Mesenchymal stem cell (in vitro differentiated cells and primary cell): ENCODE measurements at regions not wholly inside any gene's neighbourhood (a gene's known extent, or its start where the extent isn't known, plus 50 kb on each side); places are given as distances from the start of the nearest gene placed in this dataset.
A peak's percentile ranks its signal among the peaks of the same experiment; 100 is the strongest.

Experiments
- DNase-seq: peaks from one replicate; pipeline ENCODE4 v3.0.0-alpha.2; 2013
- H2AFZ ChIP-seq: one replicate; pipeline ENCODE4 v1.6.1; 2013; ENCODE audit warnings: low read depth, mild to moderate bottlenecking, control low read depth, inconsistent platforms, low read length, moderate library complexity
- H2AK5ac ChIP-seq: 2 replicates; pipeline ENCODE4 v1.6.1; 2013; ENCODE audit warnings: low read length, moderate library complexity, mild to moderate bottlenecking, inconsistent platforms; ENCODE audit not compliant: severe bottlenecking
- H2BK120ac ChIP-seq: one replicate; pipeline ENCODE4 v1.6.1; 2013; ENCODE audit warnings: low read depth, mild to moderate bottlenecking, inconsistent platforms, low read length, moderate library complexity
- H2BK12ac ChIP-seq, 2 experiments: one replicate each; pipeline ENCODE4 v1.6.1; 2013; ENCODE audit warnings: inconsistent platforms in 2 of 2, low read length in 2 of 2, mild to moderate bottlenecking in 2 of 2, moderate library complexity in 2 of 2, control low read depth in 1 of 2
- H2BK15ac ChIP-seq: one replicate; pipeline ENCODE4 v1.6.1; 2013; ENCODE audit warnings: mild to moderate bottlenecking, low read depth, inconsistent platforms; ENCODE audit not compliant: poor library complexity, severe bottlenecking
- H2BK5ac ChIP-seq: 2 replicates; pipeline ENCODE4 v1.6.1; 2013; ENCODE audit warnings: low read depth, mild to moderate bottlenecking, low read length, control low read depth, inconsistent platforms; ENCODE audit not compliant: poor library complexity, severe bottlenecking
- H3K14ac ChIP-seq, 2 experiments: one replicate each; pipeline ENCODE4 v1.6.1; 2013; ENCODE audit warnings: inconsistent platforms in 2 of 2, low read length in 2 of 2, control low read depth in 1 of 2, mild to moderate bottlenecking in 1 of 2, moderate library complexity in 1 of 2
- H3K18ac ChIP-seq, 2 experiments: one replicate each; pipeline ENCODE4 v1.6.1; 2013; ENCODE audit warnings: inconsistent platforms in 2 of 2, low read length in 2 of 2, control low read depth in 1 of 2, low read depth in 1 of 2, mild to moderate bottlenecking in 1 of 2
- H3K23ac ChIP-seq, 2 experiments: one replicate each; pipeline ENCODE4 v1.6.1; 2013; ENCODE audit warnings: inconsistent platforms in 2 of 2, low read length in 2 of 2, mild to moderate bottlenecking in 2 of 2, moderate library complexity in 2 of 2, control low read depth in 1 of 2
- H3K27ac ChIP-seq: 2 replicates; pipeline ENCODE4 v1.5.1; 2013; ENCODE audit warnings: mild to moderate bottlenecking, moderate library complexity, low read length, control low read depth, inconsistent platforms; ENCODE audit not compliant: poor library complexity, severe bottlenecking
- H3K27me3 ChIP-seq, 2 experiments: 2 replicates each; pipeline versions ENCODE4 v1.6.1 to v1.7.0; 2013; ENCODE audit warnings: low read length in 2 of 2, mild to moderate bottlenecking in 2 of 2, moderate library complexity in 2 of 2, control low read depth in 1 of 2, inconsistent platforms in 1 of 2; ENCODE audit not compliant: control insufficient read depth in 1 of 2, insufficient read depth in 1 of 2
- H3K36me3 ChIP-seq, 2 experiments: 2 replicates each; pipeline versions ENCODE4 v1.6.1 to v1.7.0; 2013; ENCODE audit warnings: low read length in 2 of 2, control low read depth in 1 of 2, inconsistent platforms in 1 of 2, low read depth in 1 of 2, mild to moderate bottlenecking in 1 of 2; ENCODE audit not compliant: insufficient read depth in 2 of 2, control insufficient read depth in 1 of 2
- H3K4ac ChIP-seq, 2 experiments: one replicate each; pipeline ENCODE4 v1.6.1; 2013; ENCODE audit warnings: inconsistent platforms in 2 of 2, low read length in 2 of 2, mild to moderate bottlenecking in 2 of 2, moderate library complexity in 2 of 2, control low read depth in 1 of 2, low read depth in 1 of 2
- H3K4me1 ChIP-seq: 2 replicates; pipeline ENCODE4 v1.6.1; 2013; ENCODE audit warnings: low read depth, low read length, control low read depth; ENCODE audit not compliant: control insufficient read depth, insufficient read depth
- H3K4me2 ChIP-seq: 2 replicates; pipeline ENCODE4 v1.6.1; 2013; ENCODE audit warnings: low read length, mild to moderate bottlenecking, inconsistent platforms; ENCODE audit not compliant: poor library complexity, severe bottlenecking
- H3K4me3 ChIP-seq, 2 experiments: 2 replicates each; pipeline versions ENCODE4 v1.5.1 to v1.7.0; 2013; ENCODE audit warnings: low read length in 2 of 2, mild to moderate bottlenecking in 2 of 2, control low read depth in 1 of 2, low read depth in 1 of 2; ENCODE audit not compliant: insufficient read depth in 1 of 2
- H3K79me1 ChIP-seq: replicated peaks from 2 replicates; pipeline ENCODE4 v1.6.1; 2013; ENCODE audit warnings: mild to moderate bottlenecking, control low read depth, low read length, inconsistent platforms; ENCODE audit not compliant: poor library complexity, severe bottlenecking
- H3K9ac ChIP-seq: 2 replicates; pipeline ENCODE4 v1.7.0; 2013; ENCODE audit warnings: mild to moderate bottlenecking, low read length, moderate library complexity
- H3K9me3 ChIP-seq: 2 replicates; pipeline ENCODE4 v1.7.0; 2013; ENCODE audit warnings: mild to moderate bottlenecking, low read length; ENCODE audit not compliant: control insufficient read depth
- H4K8ac ChIP-seq: one replicate; pipeline ENCODE4 v1.6.1; 2013; ENCODE audit warnings: inconsistent platforms, mild to moderate bottlenecking, low read length, moderate library complexity
- H4K91ac ChIP-seq: one replicate; pipeline ENCODE4 v1.6.1; 2013; ENCODE audit warnings: mild to moderate bottlenecking, low read length, inconsistent platforms
- WGBS: methylation state at CpG from one replicate; pipeline ENCODE4 v1.1.7; 2013; ENCODE audit warnings: mixed read lengths; 5-methylcytosine and 5-hydroxymethylcytosine counted together

- H3K36me3 ChIP-seq, result peaks cover 0 to 3% of the 10 kb centered on the region in 2 experiments
- H3K4me2 ChIP-seq, result no peak overlapping the region
- 89% methylated on average over 5 of the region's 5 CpGs for WGBS
- H3K27me3 ChIP-seq, result no peaks in the 10 kb centered on the region
- no peak overlapping the region for H2BK120ac ChIP-seq
- DNase-seq, result no peak
- H3K27ac ChIP-seq, result no peak overlapping the region
- no peak overlapping the region for H3K4ac ChIP-seq
- H4K8ac ChIP-seq, result no peak overlapping the region
- no peak overlapping the region for H3K14ac ChIP-seq
- H3K79me1 ChIP-seq, result no peaks in the 10 kb centered on the region
- no peak overlapping the region for H2AFZ ChIP-seq
- H2BK12ac ChIP-seq, result no peak overlapping the region
- H3K4me3 ChIP-seq, result no peak overlapping the region
- no peak overlapping the region for H2AK5ac ChIP-seq
- H4K91ac ChIP-seq, result no peak overlapping the region
- no peaks in the 10 kb centered on the region for H3K9me3 ChIP-seq
- H3K23ac ChIP-seq, result no peak overlapping the region
- H2BK5ac ChIP-seq, result no peak overlapping the region
- H3K4me1 ChIP-seq, result peaks cover 7% of the 10 kb centered on the region
- no peak overlapping the region for H2BK15ac ChIP-seq
- H3K9ac ChIP-seq, result no peak overlapping the region
- no peak overlapping the region for H3K18ac ChIP-seq
Observed at GRCh38 chr3:124396339-124396950, 333.8 kb upstream of the UMPS start.

- Histone ChIP-seq H2BK5ac (no peak overlapping the region), H3K4me1 (peaks cover 7% of the 10 kb centered on the region), H4K91ac (no peak overlapping the region), H3K9ac (no peak overlapping the region), H3K4me2 (no peak overlapping the region), H2BK120ac (no peak overlapping the region), H3K23ac (no peak overlapping the region), H3K27me3 (no peaks in the 10 kb centered on the region), H2BK15ac (no peak overlapping the region), H3K9me3 (no peaks in the 10 kb centered on the region), H3K4ac (no peak overlapping the region), H3K36me3 (peaks cover 0 to 3% of the 10 kb centered on the region in 2 experiments), H2BK12ac (peak overlapping the region in 1 of 2 experiments; percentile 18), H2AK5ac (no peak overlapping the region), H3K79me1 (no peaks in the 10 kb centered on the region), H2AFZ (no peak overlapping the region), H3K18ac (no peak overlapping the region), H3K4me3 (no peak overlapping the region), H3K27ac (no peak overlapping the region), H4K8ac (no peak overlapping the region), H3K14ac (no peak overlapping the region)
- DNase-seq, result no peak
- 98% methylated on average over 4 of the region's 4 CpGs for WGBS
Observed at GRCh38 chr3:124397088-124397487, 333.2 kb upstream of the UMPS start.

GRCh38 chr3:124398594-124398993, 331.7 kb upstream of the UMPS start:
- no peak overlapping the region for H3K14ac ChIP-seq
- no peaks in the 10 kb centered on the region for H3K79me1 ChIP-seq
- H3K27me3 ChIP-seq, result no peaks in the 10 kb centered on the region
- no peak overlapping the region for H2BK5ac ChIP-seq
- H3K4me1 ChIP-seq, result peaks cover 7% of the 10 kb centered on the region
- H2BK12ac ChIP-seq, result no peak overlapping the region
- H3K36me3 ChIP-seq, result peaks cover 0 to 3% of the 10 kb centered on the region in 2 experiments
- no peak overlapping the region for H3K23ac ChIP-seq
- no peak overlapping the region for H3K4me2 ChIP-seq
- H4K8ac ChIP-seq, result no peak overlapping the region
- H2AFZ ChIP-seq, result no peak overlapping the region
- H3K18ac ChIP-seq, result no peak overlapping the region
- 94% methylated on average over 7 of the region's 7 CpGs for WGBS
- H3K9me3 ChIP-seq, result no peaks in the 10 kb centered on the region
- DNase-seq, result no peak
- H3K27ac ChIP-seq, result no peak overlapping the region
- no peak overlapping the region for H2BK15ac ChIP-seq
- no peak overlapping the region for H3K4me3 ChIP-seq
- no peak overlapping the region for H3K9ac ChIP-seq
- no peak overlapping the region for H2AK5ac ChIP-seq
- H2BK120ac ChIP-seq, result no peak overlapping the region
- no peak overlapping the region for H4K91ac ChIP-seq
- H3K4ac ChIP-seq, result no peak overlapping the region

- H3K23ac ChIP-seq, result no peak overlapping the region
- H2BK5ac ChIP-seq, result peak overlapping the region; percentile 49
- peak overlapping the region; percentile 95 for H3K27ac ChIP-seq
- no peaks in the 10 kb centered on the region for H3K27me3 ChIP-seq
- H3K9me3 ChIP-seq, result no peaks in the 10 kb centered on the region
- peaks cover 0 to under 1% of the 10 kb centered on the region in 2 experiments for H3K36me3 ChIP-seq
- H3K4me3 ChIP-seq, result no peak overlapping the region
- H3K14ac ChIP-seq, result no peak overlapping the region
- no peak overlapping the region for H2AK5ac ChIP-seq
- H4K8ac ChIP-seq, result no peak overlapping the region
- DNase-seq, result peak; percentile 61
- H3K4ac ChIP-seq, result no peak overlapping the region
- no peak overlapping the region for H4K91ac ChIP-seq
- no peak overlapping the region for H3K18ac ChIP-seq
- H2BK12ac ChIP-seq, result no peak overlapping the region
- H3K79me1 ChIP-seq, result no peaks in the 10 kb centered on the region
- H2AFZ ChIP-seq, result no peak overlapping the region
- H3K9ac ChIP-seq, result no peak overlapping the region
- no peak overlapping the region for H3K4me2 ChIP-seq
- no peak overlapping the region for H2BK15ac ChIP-seq
- 11% methylated on average over 2 of the region's 2 CpGs for WGBS
- peaks cover 7% of the 10 kb centered on the region for H3K4me1 ChIP-seq
- H2BK120ac ChIP-seq, result no peak overlapping the region
Observed at GRCh38 chr3:124401843-124402242, 328.4 kb upstream of the UMPS start.
